HG03354 (cell line): ENCODE measurements at regions not wholly inside any gene's neighbourhood (a gene's known extent, or its start where the extent isn't known, plus 50 kb on each side); places are given as distances from the start of the nearest gene placed in this dataset.
"Not testable (repeated sequence)": the region's sequence is repeated elsewhere in the genome, so short reads cannot be mapped to it uniquely, and the experiment has no call there.

Experiments
- ATAC-seq: cut with Tn5 transposase; IDR thresholded peaks from one replicate; pipeline ENCODE4 v1.9.1; 2021; ENCODE audit warnings: mild to moderate bottlenecking; ENCODE audit not compliant: unreplicated experiment, poor library complexity, severe bottlenecking

GRCh38 chr2:89184746-89185145 is 493.3 kb downstream of the RPIA start:
- not testable (repeated sequence) for ATAC-seq

GRCh38 chr2:89195636-89196251 is 504.3 kb downstream of the RPIA start:
- not testable (repeated sequence) for ATAC-seq

GRCh38 chr2:89196719-89197118 is 505.2 kb downstream of the RPIA start:
- ATAC-seq: not testable (repeated sequence)

- ATAC-seq: not testable (repeated sequence)
These were observed 506.6 kb downstream of the RPIA start for GRCh38 chr2:89198026-89198425.

GRCh38 chr2:89199453-89200246 is 508.2 kb downstream of the RPIA start:
- ATAC-seq: not testable (repeated sequence)

GRCh38 chr2:89200247-89200527 is 508.7 kb downstream of the RPIA start:
- ATAC-seq: not testable (repeated sequence)

DNA sequence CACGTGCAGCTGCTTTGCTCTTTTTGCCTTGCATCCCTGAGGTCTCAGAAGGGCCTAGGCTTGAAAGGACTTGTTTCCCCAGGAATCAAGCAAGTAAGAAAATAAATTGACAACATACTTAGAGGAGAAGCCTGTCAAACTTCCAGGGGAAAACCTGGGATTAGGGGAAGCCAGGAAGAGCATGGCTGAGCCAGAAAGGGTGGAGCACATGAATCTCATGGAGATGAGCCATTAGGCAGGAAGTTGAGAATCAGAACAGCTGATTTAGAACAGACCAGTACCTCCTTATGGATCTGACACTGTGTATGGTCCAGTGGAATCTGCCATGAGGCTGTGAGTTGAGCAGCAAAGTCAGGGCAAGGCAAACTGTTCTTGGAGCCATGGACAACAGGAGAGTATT is 511.0 kb downstream of the RPIA start:
- not testable (repeated sequence) for ATAC-seq

DNA sequence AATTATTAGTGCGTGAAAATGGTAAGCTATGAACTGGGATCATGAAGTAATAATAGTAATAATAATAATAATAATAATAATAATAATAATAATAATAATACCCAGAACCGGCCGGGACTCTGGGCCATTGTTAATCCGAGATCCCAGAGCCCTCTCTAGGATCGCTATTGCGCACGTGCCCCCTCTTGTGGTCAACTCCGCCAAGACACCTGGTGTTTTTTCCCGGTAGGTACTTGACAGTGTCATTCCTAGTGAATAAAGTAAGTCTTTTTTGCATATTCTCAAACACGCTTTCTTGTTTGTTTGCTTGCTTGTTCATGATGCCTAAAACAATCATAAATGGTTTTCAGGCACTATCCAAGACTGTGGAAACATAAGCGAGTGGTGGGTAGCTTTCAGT is 513.7 kb downstream of the RPIA start:
- ATAC-seq: peak; percentile 71

DNA sequence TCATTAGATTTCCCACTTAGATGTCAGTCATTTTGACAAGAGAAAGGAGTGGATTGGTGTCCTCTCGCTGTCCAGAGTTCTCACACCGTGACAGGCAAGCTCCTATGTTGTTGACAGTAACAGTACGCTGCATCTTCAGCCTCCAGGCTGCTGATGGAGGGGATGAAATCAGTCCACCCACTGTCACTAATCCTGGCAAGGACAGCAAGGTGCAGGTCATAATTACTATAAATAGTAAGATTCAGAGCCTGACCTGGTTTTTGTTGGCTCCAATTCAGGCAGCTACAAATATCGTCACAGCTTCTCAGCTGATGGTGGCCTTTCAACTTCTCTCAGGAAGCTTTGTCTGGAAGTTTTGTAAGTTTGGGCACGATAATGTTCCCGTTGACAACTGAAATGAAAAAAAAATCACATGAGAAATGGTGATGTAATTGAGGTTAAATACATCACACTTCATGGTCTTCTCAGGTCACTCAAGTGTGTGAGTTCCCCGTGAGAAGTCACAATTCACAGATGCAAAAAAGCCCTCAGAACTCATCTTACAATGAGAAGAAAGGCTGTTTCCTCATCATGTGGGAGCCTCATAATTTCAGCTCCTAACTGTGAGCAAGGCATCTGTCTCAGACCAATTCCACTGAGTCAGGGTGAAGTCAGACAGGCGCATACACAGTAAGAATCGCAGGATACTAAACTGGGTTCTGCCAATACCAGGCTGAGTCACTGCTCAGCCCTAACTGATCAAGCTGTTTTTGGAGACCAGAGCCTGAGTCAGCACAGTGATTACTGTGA is 516.9 kb downstream of the RPIA start:
- not testable (repeated sequence) for ATAC-seq

GRCh38 chr2:89213151-89213550 is 521.7 kb downstream of the RPIA start:
- peak; percentile 69 for ATAC-seq

GRCh38 chr2:89213811-89214210 is 522.3 kb downstream of the RPIA start:
- peak; percentile 81 for ATAC-seq

DNA sequence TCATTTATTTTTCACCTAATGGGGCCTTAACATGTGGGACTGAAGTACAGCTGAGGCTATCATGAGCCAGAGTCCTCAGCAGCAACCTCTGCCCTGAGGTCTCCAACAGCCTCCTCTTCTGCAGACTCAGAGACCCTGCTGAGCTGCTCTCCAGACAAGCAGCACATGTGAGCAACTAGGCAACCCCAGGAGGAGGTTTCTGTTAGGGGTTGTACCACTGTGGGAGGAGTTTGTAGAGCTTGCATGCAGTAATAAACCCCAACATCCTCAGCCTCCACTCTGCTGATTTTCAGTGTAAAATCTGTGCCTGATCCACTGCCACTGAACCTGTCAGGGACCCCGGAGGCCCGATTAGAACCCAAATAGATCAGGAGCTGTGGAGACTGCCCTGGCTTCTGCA is 530.0 kb downstream of the RPIA start:
- not testable (repeated sequence) for ATAC-seq

DNA sequence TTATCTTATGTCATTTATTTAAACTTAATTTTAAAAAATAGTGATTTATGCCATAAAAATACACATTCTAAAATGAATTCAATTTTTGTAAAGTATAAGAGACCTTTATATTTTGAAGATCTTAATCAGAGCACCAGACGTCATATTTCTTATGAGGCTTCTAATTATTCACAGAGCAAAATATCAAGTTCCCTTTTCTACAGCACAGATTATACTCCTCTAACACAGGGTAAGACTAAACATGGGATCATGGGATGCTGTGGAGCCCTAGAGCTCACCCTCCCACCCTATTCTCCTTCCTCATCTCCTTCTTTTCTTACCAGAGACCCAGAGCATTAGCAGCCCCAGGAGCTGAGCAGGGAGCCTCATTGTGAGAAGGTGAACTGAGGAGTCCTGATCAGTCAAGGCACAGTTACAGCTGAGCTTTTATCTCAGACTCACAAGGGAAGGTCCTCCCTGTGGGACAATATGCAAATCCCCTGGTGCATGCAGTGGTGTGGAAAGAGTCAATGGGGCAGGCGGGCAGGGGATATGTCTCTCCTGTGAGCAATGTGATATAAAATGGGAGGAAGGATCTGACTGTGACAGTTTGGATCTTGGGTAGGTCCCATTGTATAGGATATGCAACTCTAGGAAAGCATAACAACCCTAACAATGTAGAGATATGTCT is 530.7 kb downstream of the RPIA start:
- not testable (repeated sequence) for ATAC-seq

DNA sequence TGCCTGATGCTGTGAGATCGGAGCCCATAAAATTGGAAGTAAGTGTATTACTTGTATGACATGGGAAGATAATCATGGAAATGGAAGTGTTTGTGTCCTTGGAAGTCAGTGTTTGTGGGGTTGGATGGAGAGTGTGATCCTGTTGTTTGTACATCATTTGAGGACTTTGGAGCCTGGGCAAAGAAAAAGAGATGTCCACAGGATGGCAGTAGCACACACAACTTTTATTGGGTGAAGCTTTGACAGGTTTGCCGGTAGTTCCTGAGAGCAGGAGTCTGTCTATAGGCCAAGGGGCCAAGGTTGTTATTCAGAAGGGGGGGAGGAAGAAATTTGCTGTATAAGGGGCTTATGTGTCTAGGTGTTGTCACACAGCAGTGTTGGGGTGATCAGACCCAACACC is 533.3 kb downstream of the RPIA start:
- ATAC-seq: not testable (repeated sequence)

DNA sequence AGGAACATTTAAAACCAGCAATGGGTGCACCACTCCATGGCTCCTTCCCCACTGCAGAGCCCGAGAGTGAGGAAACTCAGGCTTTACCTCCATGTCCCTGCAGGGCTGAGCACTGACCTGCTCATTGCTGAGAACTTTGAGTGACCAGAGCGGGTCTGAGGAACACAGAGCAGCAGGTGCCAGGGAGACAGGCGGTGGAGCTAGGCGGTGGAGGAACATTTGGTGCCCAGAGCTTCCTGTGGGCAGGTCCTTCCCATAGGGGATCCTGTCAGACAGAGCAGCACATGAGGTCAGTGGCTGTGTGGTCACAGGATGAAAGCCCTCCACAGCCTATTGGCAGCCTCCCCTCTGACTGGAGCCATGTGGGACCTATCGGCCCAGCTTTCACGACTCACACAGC is 538.5 kb downstream of the RPIA start:
- ATAC-seq: not testable (repeated sequence)

- ATAC-seq: not testable (repeated sequence)
These were observed 539.8 kb downstream of the RPIA start for GRCh38 chr2:89231241-89231640.

DNA sequence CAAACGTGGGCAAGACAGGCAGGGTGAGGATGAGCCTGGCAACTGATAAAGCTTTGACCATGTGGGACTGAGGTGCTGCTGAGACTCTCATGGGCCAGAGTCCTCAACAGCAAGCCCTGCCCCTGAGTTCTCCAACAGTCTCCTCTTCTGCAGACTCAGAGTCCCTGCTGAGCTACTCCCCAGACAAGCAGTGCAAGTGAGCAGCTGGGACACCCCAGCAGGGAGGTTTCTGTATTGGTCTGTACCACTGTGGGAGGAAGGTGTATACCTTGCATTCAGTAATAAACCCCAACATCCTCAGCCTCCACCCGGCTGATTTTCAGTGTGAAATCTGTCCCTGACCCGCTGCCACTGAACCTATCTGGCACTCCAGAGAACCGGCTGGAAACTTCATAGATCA is 542.5 kb downstream of the RPIA start:
- not testable (repeated sequence) for ATAC-seq

DNA sequence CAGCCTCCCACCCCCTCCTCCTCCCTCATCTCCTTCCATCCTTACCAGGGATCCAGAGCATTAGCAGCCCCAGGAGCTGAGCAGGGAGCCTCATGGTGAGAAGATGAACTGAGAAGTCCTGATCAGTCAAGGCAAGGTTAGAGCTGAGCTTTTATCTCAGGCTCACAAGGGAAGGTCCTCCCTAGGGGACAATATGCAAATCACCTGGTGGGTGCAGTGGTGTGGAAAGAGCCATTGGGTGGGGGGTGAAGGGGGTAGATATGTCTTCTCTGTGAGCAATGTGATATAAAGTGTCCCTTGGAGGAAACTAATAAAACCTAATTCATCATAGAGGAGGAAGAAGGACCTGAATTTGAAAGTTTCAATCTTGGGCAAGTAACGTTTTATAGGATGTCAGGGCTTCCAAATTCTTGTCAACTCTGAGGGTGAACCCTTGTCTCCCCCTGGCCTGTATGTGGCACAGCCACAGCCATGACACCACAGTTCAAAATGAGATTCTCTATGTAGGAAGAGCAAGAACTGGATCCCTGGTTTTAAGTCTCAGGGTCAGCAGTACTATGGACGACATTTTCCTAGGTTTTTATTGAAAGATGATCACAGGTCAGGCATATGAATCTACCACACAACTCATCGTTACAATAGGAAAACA is 543.5 kb downstream of the RPIA start:
- ATAC-seq: not testable (repeated sequence)

DNA sequence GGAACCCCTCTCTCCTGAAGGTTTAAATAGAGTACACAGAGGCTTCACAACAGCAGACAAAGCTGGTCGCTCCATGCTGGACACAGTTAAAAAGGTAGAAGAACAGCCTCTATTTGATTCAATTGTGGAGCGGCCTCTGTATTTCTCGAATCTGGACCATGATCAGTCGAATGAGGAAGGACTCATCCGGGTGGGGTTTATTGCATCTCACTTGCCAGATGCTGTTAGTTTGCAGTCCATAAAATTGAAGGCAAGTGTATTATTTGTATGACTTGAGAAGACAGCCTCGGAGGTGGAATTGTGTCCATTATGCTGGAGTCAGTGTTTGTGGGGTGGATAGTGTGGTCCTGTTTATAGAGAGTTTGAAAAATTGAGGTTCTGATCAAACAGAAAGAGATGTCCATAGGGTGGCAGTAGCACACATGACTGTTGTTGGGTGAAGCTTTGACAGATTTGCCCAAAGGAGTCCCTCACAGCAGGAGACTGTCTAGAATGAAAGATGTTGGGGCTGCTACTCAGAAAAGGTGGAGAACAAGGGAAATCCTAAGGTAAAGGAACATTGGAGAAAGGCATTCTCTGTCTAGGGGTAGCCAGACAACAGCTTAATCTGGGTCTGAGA is 545.5 kb downstream of the RPIA start:
- not testable (repeated sequence) for ATAC-seq
